Chondrocyte (in vitro differentiated cells): ENCODE measurements at regions not wholly inside any gene's neighbourhood (a gene's known extent, or its start where the extent isn't known, plus 50 kb on each side); places are given as distances from the start of the nearest gene placed in this dataset.
A peak's percentile ranks its signal among the peaks of the same experiment; 100 is the strongest.

Source experiments
- DNase-seq: peaks from one replicate; pipeline ENCODE4 v3.0.0; 2021; ENCODE audit warnings: mixed read lengths, low spot score
- H3K27ac Mint-ChIP-seq: one replicate; pipeline ENCODE4 v1.8.0; 2021; ENCODE audit warnings: mild to moderate bottlenecking, moderate library complexity, mixed read lengths; ENCODE audit not compliant: unreplicated experiment
- H3K27me3 Mint-ChIP-seq: 2 replicates; pipeline ENCODE4 v1.8.0; 2021; ENCODE audit warnings: low read depth, mixed read lengths
- H3K36me3 Mint-ChIP-seq: 2 replicates; pipeline ENCODE4 v1.8.0; 2021; ENCODE audit warnings: low read depth, mixed read lengths
- H3K4me1 Mint-ChIP-seq: 2 replicates; pipeline ENCODE4 v1.8.0; 2021; ENCODE audit warnings: low read depth, mild to moderate bottlenecking, mixed read lengths
- H3K4me3 Mint-ChIP-seq: one replicate; pipeline ENCODE4 v1.8.0; 2021; ENCODE audit warnings: mild to moderate bottlenecking, moderate library complexity, mixed read lengths; ENCODE audit not compliant: unreplicated experiment
- H3K9me3 Mint-ChIP-seq: 2 replicates; pipeline ENCODE4 v1.8.0; 2021; ENCODE audit warnings: low read depth, mixed read lengths
- TF ChIP-seq, protein P1 (sequence below): fragments of 200-600 bp; sonication (generic); IDR thresholded peaks from 2 replicates; pipeline ENCODE4 v1.5.0; 2021; ENCODE audit warnings: antibody characterized with exemption, mild to moderate bottlenecking, moderate library complexity

- Mint-ChIP-seq H3K4me3 (no peak overlapping the region), H3K27me3 (peaks cover 45% of the 10 kb centered on the region), H3K27ac (no peak overlapping the region), H3K9me3 (no peaks in the 10 kb centered on the region), H3K4me1 (no peaks in the 10 kb centered on the region), H3K36me3 (no peaks in the 10 kb centered on the region)
- DNase-seq = no peak
- TF ChIP-seq, protein P1, sequence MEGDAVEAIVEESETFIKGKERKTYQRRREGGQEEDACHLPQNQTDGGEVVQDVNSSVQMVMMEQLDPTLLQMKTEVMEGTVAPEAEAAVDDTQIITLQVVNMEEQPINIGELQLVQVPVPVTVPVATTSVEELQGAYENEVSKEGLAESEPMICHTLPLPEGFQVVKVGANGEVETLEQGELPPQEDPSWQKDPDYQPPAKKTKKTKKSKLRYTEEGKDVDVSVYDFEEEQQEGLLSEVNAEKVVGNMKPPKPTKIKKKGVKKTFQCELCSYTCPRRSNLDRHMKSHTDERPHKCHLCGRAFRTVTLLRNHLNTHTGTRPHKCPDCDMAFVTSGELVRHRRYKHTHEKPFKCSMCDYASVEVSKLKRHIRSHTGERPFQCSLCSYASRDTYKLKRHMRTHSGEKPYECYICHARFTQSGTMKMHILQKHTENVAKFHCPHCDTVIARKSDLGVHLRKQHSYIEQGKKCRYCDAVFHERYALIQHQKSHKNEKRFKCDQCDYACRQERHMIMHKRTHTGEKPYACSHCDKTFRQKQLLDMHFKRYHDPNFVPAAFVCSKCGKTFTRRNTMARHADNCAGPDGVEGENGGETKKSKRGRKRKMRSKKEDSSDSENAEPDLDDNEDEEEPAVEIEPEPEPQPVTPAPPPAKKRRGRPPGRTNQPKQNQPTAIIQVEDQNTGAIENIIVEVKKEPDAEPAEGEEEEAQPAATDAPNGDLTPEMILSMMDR = no peak
These were observed 59.4 kb upstream of the SYT13 start for GRCh38 chr11:45345491-45345890.

DNA sequence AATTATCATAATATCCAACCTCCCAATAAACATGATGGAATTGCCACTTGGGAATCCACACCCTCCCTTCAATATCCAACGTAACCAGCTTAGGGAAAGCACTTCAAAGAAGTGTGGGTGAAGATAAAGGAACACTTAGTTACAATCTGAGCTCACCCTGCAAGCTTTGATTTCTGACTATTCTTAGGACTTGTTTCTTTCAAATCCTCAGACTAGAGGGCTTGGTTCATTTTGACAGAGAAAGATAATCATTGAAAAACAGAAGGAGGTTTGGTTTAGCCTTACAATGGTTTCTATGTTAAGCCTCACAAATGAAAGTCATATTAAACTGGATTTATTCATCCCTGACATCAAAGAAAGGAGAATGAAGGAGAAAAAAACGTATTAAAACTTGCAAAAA lies 57.9 kb upstream of the SYT13 start:
- peaks cover 35% of the 10 kb centered on the region for H3K27me3 Mint-ChIP-seq
- H3K4me3 Mint-ChIP-seq = no peak overlapping the region
- TF ChIP-seq, protein P1 = no peak
- H3K36me3 Mint-ChIP-seq = no peaks in the 10 kb centered on the region
- DNase-seq = no peak
- H3K27ac Mint-ChIP-seq = no peak overlapping the region
- peaks cover 9% of the 10 kb centered on the region for H3K4me1 Mint-ChIP-seq
- H3K9me3 Mint-ChIP-seq = no peaks in the 10 kb centered on the region

DNA sequence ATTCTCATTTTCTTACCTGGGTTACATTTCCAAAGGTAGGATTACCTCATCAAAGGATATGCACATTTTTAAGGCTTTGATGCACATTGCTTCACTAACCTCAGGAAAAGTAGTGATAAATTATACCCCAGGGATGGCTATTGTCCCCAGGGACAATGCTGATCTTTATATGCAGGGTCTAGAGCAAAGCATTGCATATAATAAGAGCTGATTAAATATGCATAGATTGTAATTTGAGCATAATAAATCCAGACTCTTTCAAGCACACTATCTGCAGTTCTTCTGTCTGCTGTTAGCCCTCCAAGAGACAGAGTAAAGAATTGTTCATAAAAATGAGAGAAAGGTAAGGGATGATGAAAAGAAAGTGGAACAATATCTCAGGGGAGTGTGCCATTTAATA lies 57.3 kb upstream of the SYT13 start:
- H3K4me3 Mint-ChIP-seq = no peak overlapping the region

GRCh38 chr11:45341372-45341771 lies 55.2 kb upstream of the SYT13 start:
- TF ChIP-seq, protein P1 = no peak
- Mint-ChIP-seq H3K27ac (no peak overlapping the region), H3K36me3 (no peaks in the 10 kb centered on the region), H3K4me1 (peaks cover 9% of the 10 kb centered on the region), H3K9me3 (no peaks in the 10 kb centered on the region), H3K27me3 (peaks cover 33% of the 10 kb centered on the region), H3K4me3 (no peak overlapping the region)
- no peak for DNase-seq

More for the DNA sequence above, 57.3 kb upstream of the SYT13 start:
- Mint-ChIP-seq H3K4me1 (peaks cover 9% of the 10 kb centered on the region), H3K36me3 (no peaks in the 10 kb centered on the region), H3K9me3 (no peaks in the 10 kb centered on the region), H3K27me3 (peaks cover 35% of the 10 kb centered on the region), H3K27ac (no peak overlapping the region)
- no peak for DNase-seq
- TF ChIP-seq, protein P1 = no peak

- Mint-ChIP-seq H3K4me3 (peak overlapping the region; percentile 63), H3K27ac (no peak overlapping the region)
These were observed 53.8 kb upstream of the SYT13 start for GRCh38 chr11:45339729-45340519.

More at GRCh38 chr11:45339729-45340519, 53.8 kb upstream of the SYT13 start:
- Mint-ChIP-seq H3K27me3 (peaks cover 27% of the 10 kb centered on the region), H3K4me1 (peaks cover 9% of the 10 kb centered on the region), H3K9me3 (no peaks in the 10 kb centered on the region), H3K36me3 (no peaks in the 10 kb centered on the region)
- TF ChIP-seq, protein P1 = peak; percentile 96
- no peak for DNase-seq
